ENCODE measurements at regions not wholly inside any gene's neighbourhood (a gene's known extent, or its start where the extent isn't known, plus 50 kb on each side); places are given as distances from the start of the nearest gene placed in this dataset.

DNA sequence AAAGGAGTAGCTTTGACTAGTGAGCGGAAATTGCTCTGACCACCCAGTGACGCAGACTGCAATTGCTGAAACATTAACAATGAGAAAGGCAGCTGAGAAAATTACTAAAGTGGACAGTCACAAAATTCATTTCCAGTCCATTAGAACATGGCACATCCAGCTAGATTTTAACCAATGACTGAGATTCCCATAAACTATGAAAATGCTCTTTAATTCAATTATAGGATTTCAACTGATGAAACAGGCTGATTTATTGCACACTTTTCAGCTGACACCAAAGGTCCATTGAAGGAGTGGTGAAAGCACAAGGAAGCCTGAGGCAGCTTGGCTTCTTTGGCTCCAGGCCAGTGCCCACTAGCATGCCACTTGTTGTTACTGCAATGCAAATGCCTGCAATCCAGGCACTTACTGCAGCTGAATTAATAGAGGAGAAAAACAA is 933.4 kb downstream of the SLITRK6 start:
- Histone ChIP-seq H3K36me3 (ENCODE audit: control insufficient read depth, insufficient read depth, low read length) (no peaks in the 10 kb centered on the region), H3K9me3 (ENCODE audit: control insufficient read depth, low read length) (no peaks in the 10 kb centered on the region), H3K4me3 (ENCODE audit: extremely low read depth, insufficient read depth, low read length, poor library complexity, severe bottlenecking) (no peak overlapping the region), H3K4me1 (ENCODE audit: control insufficient read depth, insufficient read depth, low read length, poor library complexity, severe bottlenecking) (no peaks in the 10 kb centered on the region), H3K27ac (ENCODE audit: low read depth, low read length, severe bottlenecking) (no peak overlapping the region)
- 92 to 100% methylated on average over 2 of the region's 2 CpGs for WGBS, 2 experiments (ENCODE audit: insufficient coverage in 2 of 2)

DNA sequence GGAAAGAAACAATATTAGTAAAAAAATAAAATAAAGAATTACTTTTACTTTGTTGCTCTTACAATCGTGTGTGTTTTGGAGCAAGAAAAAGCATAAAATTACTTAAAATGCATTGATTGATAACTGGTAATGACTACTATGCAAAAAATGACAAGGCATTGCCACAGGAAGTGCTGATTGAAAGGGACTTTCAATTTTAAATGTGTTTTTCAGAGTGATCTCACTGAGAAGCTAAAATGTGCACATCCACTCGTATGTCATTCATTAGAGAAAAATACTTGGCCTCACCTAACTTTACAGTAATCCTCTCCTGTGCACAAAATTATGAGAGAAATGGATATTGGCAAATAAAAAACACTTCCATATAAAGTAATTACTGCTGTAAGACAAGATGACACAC is 934.9 kb downstream of the SLITRK6 start:
- no peaks in the 10 kb centered on the region for H3K9me3 ChIP-seq (ENCODE audit: control insufficient read depth, low read length)
- no peak overlapping the region for H3K4me3 ChIP-seq (ENCODE audit: extremely low read depth, insufficient read depth, low read length, poor library complexity, severe bottlenecking)
- no peak overlapping the region for H3K27ac ChIP-seq (ENCODE audit: low read depth, low read length, severe bottlenecking)
- H3K36me3 ChIP-seq (ENCODE audit: control insufficient read depth, insufficient read depth, low read length), result no peaks in the 10 kb centered on the region
- H3K4me1 ChIP-seq (ENCODE audit: control insufficient read depth, insufficient read depth, low read length, poor library complexity, severe bottlenecking), result no peaks in the 10 kb centered on the region
- 100% methylated on average over 1 of the region's 2 CpGs; no CpG with 5 or more reads in 1 of the 2 experiments for WGBS, 2 experiments (ENCODE audit: insufficient coverage in 2 of 2)

DNA sequence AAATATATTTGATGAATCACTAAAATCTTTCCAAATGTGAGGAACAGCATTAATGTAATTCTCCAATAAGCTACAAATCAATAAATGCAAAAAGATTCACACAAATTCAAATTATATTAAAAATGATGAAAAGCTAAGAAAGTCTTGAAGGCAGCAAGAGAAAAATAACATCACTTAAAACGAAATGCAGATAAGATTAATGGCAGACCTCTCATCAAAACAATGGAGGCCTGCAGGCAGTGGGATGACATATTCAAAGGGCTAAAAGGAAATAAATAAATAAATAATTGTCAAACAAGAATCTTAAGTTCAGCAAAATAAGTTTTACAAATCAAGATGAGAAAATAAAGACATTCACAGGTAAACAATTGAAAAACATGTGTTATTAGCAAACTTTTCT is 952.1 kb downstream of the SLITRK6 start:
- Histone ChIP-seq H3K36me3 (ENCODE audit: control insufficient read depth, insufficient read depth, low read length) (no peaks in the 10 kb centered on the region), H3K27ac (ENCODE audit: low read depth, low read length, severe bottlenecking) (no peak overlapping the region), H3K9me3 (ENCODE audit: control insufficient read depth, low read length) (no peaks in the 10 kb centered on the region), H3K4me1 (ENCODE audit: control insufficient read depth, insufficient read depth, low read length, poor library complexity, severe bottlenecking) (no peaks in the 10 kb centered on the region), H3K4me3 (ENCODE audit: extremely low read depth, insufficient read depth, low read length, poor library complexity, severe bottlenecking) (no peak overlapping the region)
- no CpG with 5 or more reads among the region's 1 CpG for WGBS, 2 experiments (ENCODE audit: insufficient coverage in 2 of 2)

DNA sequence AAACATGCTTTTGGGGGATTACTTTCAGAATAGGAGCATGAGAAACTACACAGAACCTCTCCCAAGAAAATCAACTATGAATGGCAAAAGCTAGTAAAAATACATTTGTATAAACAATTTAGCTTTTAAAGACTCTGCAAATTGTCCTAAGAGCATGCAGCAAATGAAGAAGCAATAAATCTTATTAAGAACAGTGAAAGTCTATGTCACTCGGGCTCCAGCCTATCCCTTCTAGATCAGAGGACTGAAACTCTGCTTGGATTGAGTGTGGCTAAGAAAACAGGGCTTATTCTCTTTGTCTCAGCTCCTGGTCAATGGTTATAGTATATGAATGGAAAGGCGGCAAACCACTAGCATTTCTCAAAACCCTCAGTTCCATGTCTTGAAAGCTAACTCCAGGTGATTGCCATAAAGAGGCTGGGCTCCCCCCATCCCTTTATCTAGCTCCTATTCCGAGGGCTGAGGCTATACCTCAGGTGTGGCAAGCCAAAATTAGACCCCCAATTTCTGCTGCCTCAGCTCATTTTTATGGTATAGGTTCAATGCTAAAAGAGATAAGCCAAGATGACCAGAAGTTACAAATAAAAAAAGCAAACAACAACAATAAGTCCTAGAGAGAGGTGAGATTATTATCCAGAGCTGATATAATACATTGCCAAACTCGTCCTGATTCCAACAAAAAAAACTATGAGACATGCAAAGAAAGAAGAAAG is 953.2 kb downstream of the SLITRK6 start:
- no peaks in the 10 kb centered on the region for H3K36me3 ChIP-seq (ENCODE audit: control insufficient read depth, insufficient read depth, low read length)
- no peak overlapping the region for H3K27ac ChIP-seq (ENCODE audit: low read depth, low read length, severe bottlenecking)
- no peaks in the 10 kb centered on the region for H3K9me3 ChIP-seq (ENCODE audit: control insufficient read depth, low read length)
- no peak overlapping the region for H3K4me3 ChIP-seq (ENCODE audit: extremely low read depth, insufficient read depth, low read length, poor library complexity, severe bottlenecking)
- WGBS, 2 experiments (ENCODE audit: insufficient coverage in 2 of 2), result no CpG with 5 or more reads among the region's 4 CpGs
- no peaks in the 10 kb centered on the region for H3K4me1 ChIP-seq (ENCODE audit: control insufficient read depth, insufficient read depth, low read length, poor library complexity, severe bottlenecking)

DNA sequence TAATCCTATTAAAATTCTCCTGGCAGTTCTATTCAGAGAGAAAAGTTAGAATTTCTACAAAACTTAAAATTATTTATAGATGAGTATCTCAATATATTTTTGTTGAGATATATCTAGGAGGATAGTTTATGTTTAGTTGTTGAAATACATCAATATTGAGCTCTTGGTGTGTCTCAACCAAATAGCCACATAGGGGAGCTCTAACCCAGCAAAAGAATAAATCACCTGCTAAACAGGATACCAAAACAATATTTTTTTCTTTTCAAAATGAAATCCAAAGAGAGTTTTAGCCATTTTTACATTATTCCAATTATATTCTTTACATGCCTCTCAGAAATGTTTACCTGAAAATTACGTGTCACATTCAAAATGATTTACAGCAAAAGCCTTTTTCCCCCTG is 954.7 kb downstream of the SLITRK6 start:
- 17% methylated on average over 1 of the region's 1 CpG; no CpG with 5 or more reads in 1 of the 2 experiments for WGBS, 2 experiments (ENCODE audit: insufficient coverage in 2 of 2)
- H3K36me3 ChIP-seq (ENCODE audit: control insufficient read depth, insufficient read depth, low read length), result no peaks in the 10 kb centered on the region
- H3K27ac ChIP-seq (ENCODE audit: low read depth, low read length, severe bottlenecking), result no peak overlapping the region
- H3K4me3 ChIP-seq (ENCODE audit: extremely low read depth, insufficient read depth, low read length, poor library complexity, severe bottlenecking), result no peak overlapping the region
- no peaks in the 10 kb centered on the region for H3K4me1 ChIP-seq (ENCODE audit: control insufficient read depth, insufficient read depth, low read length, poor library complexity, severe bottlenecking)
- H3K9me3 ChIP-seq (ENCODE audit: control insufficient read depth, low read length), result no peaks in the 10 kb centered on the region

DNA sequence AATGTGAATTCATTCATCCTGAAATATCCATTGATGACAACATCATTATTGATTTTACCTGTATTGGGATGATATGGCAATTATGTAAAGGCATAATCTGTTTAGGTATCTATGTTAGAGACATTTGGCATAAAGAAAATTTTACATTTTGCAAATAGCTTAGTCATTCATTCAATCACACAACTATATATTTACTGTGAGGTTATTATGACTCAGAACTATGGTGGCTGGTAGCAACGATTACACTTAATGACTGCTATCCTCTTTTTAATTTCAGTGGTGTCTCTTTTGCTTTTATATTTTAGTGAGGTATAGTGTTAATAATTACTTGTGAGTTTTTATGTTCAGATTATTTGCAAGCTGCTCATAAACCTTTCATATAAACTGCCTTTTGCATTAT is 955.9 kb downstream of the SLITRK6 start:
- WGBS, 2 experiments (ENCODE audit: insufficient coverage in 2 of 2), result no CpG with 5 or more reads among the region's 1 CpG
- Histone ChIP-seq H3K4me1 (ENCODE audit: control insufficient read depth, insufficient read depth, low read length, poor library complexity, severe bottlenecking) (no peaks in the 10 kb centered on the region), H3K9me3 (ENCODE audit: control insufficient read depth, low read length) (no peaks in the 10 kb centered on the region), H3K36me3 (ENCODE audit: control insufficient read depth, insufficient read depth, low read length) (no peaks in the 10 kb centered on the region), H3K4me3 (ENCODE audit: extremely low read depth, insufficient read depth, low read length, poor library complexity, severe bottlenecking) (no peak overlapping the region), H3K27ac (ENCODE audit: low read depth, low read length, severe bottlenecking) (no peak overlapping the region)

DNA sequence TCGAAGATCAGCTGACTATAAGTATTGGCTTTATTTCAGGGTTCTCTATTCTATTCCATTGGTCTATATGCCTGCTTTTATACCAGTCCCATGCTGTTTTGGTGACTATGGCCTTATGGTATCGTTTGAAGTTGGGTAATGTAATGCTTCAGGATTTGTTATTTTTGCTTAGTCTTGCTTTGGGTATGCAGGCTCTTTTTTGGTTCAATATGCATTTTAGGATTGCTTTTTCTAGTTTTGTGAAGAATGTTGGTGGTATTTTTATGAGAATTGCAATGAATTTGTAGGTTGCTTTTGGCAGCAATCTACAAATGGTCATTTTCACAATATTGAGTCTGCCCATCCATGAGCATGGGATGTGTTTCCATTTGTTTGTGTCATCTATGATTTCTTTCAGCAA is 951.9 kb upstream of the SLITRK1 start:
- no peak overlapping the region for H3K4me3 ChIP-seq (ENCODE audit: extremely low read depth, insufficient read depth, low read length, poor library complexity, severe bottlenecking)
- no peaks in the 10 kb centered on the region for H3K9me3 ChIP-seq (ENCODE audit: control insufficient read depth, low read length)
- 100% methylated on average over 1 of the region's 2 CpGs; no CpG with 5 or more reads in 1 of the 2 experiments for WGBS, 2 experiments (ENCODE audit: insufficient coverage in 2 of 2)
- H3K27ac ChIP-seq (ENCODE audit: low read depth, low read length, severe bottlenecking), result no peak overlapping the region
- no peaks in the 10 kb centered on the region for H3K4me1 ChIP-seq (ENCODE audit: control insufficient read depth, insufficient read depth, low read length, poor library complexity, severe bottlenecking)
- H3K36me3 ChIP-seq (ENCODE audit: control insufficient read depth, insufficient read depth, low read length), result no peaks in the 10 kb centered on the region

DNA sequence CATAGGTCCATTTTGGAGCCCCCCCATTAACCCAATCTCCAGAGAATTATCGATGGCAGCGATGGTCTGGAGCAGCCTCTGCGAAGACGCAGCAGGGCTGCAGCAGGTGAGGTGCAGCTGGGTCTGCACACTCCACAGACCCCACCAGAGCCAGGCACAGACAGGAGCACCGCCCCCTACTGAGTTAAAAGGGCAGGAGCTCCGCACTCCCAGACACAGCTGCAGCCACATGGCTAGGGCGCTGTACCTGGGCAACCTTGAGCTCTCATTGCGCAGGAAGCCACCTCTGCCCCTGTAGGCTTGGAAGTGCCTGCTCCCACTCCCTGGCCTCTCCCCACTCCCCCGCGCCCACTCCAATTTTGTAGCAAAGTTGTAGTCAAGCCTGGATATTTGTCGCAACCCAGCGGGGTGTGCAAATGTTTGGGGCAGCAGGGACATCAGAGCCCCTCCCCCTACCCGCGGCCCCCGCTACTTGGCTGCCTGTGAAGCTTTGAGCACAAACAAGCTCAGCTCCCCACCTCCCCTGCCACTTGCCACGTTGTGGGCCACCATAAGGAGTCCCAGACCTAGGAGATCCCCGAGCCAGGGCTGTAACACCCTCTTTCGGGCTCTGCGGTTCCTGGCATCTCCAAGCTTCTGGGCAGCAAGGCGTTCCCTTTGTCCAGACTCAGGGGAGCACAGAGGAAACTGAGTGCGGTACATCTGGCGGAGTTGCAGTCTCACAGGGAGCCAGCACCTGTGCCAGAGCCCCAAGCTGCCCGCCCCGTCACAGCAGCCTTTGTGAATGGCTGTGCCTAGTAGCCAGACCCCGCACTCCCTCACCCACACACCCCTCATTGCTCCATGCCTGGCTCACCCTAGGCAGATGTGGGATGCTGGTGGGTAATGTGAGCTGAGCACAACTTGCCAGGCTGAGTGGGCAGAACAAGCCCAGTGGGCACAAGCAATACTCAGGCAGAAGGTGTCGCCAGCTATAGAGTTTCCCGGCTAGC is 949.7 kb upstream of the SLITRK1 start:
- H3K4me3 ChIP-seq (ENCODE audit: extremely low read depth, insufficient read depth, low read length, poor library complexity, severe bottlenecking), result no peak overlapping the region
- no peak overlapping the region for H3K27ac ChIP-seq (ENCODE audit: low read depth, low read length, severe bottlenecking)
- 87 to 88% methylated on average over 12 to 15 of the region's 27 CpGs for WGBS, 2 experiments (ENCODE audit: insufficient coverage in 2 of 2)

DNA sequence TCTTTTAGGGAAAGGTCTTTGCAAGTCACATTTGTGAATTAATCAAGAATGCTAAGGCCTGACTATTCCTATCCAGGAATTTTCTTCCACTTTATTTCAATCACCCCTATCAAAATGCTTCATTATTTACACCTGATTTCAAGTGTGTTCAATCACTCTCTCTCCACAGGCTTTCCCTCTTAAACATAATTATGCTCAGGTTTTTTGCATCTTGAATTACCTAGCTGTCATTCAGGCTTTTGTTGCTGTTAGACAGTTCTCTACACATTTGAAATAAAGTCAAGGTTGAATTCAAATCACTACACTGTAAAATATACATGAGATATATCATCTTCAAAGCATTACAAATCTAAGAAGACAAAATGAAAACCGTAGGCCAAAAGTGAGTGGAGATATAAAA is 941.3 kb upstream of the SLITRK1 start:
- Histone ChIP-seq H3K36me3 (ENCODE audit: control insufficient read depth, insufficient read depth, low read length) (no peaks in the 10 kb centered on the region), H3K4me1 (ENCODE audit: control insufficient read depth, insufficient read depth, low read length, poor library complexity, severe bottlenecking) (no peaks in the 10 kb centered on the region), H3K9me3 (ENCODE audit: control insufficient read depth, low read length) (no peaks in the 10 kb centered on the region), H3K27ac (ENCODE audit: low read depth, low read length, severe bottlenecking) (no peak overlapping the region), H3K4me3 (ENCODE audit: extremely low read depth, insufficient read depth, low read length, poor library complexity, severe bottlenecking) (no peak overlapping the region)
- no CpG with 5 or more reads among the region's 1 CpG for WGBS, 2 experiments (ENCODE audit: insufficient coverage in 2 of 2)

More for the DNA sequence above, 949.7 kb upstream of the SLITRK1 start:
- H3K4me1 ChIP-seq (ENCODE audit: control insufficient read depth, insufficient read depth, low read length, poor library complexity, severe bottlenecking), result no peaks in the 10 kb centered on the region
- H3K36me3 ChIP-seq (ENCODE audit: control insufficient read depth, insufficient read depth, low read length), result no peaks in the 10 kb centered on the region
- no peaks in the 10 kb centered on the region for H3K9me3 ChIP-seq (ENCODE audit: control insufficient read depth, low read length)

DNA sequence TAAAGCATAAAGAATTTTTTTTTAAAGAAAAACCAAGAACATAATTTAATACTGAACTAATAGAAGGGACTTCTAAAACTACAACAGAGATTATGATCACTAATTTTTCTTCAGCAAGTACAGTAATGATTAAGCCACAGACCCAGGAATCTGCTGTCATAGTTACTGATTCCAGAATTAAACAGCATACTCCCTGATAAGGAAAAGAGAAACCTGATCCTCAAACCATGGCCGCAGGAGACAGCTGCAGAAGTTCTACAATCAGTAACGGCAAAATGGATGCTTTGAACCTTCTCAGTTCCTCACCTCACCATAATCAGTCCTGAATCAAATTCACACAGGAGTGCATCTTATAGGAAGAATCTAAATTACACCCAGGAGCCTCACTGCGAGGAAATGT is 939.0 kb upstream of the SLITRK1 start:
- Histone ChIP-seq H3K9me3 (ENCODE audit: control insufficient read depth, low read length) (no peaks in the 10 kb centered on the region), H3K4me3 (ENCODE audit: extremely low read depth, insufficient read depth, low read length, poor library complexity, severe bottlenecking) (no peak overlapping the region), H3K27ac (ENCODE audit: low read depth, low read length, severe bottlenecking) (no peak overlapping the region), H3K4me1 (ENCODE audit: control insufficient read depth, insufficient read depth, low read length, poor library complexity, severe bottlenecking) (no peaks in the 10 kb centered on the region), H3K36me3 (ENCODE audit: control insufficient read depth, insufficient read depth, low read length) (no peaks in the 10 kb centered on the region)
- whole genome bisulfite sequencing, 2 experiments (ENCODE audit: insufficient coverage in 2 of 2), result no CpG with 5 or more reads among the region's 3 CpGs

All from mesodermal cell (in vitro differentiated cells).